HFF-Myc (cell line): ENCODE measurements at regions not wholly inside any gene's neighbourhood (a gene's known extent, or its start where the extent isn't known, plus 50 kb on each side); places are given as distances from the start of the nearest gene placed in this dataset.
"Not testable (repeated sequence)": the region's sequence is repeated elsewhere in the genome, so short reads cannot be mapped to it uniquely, and the experiment has no call there.

Source experiments
- DNase-seq: peaks from one replicate; pipeline ENCODE4 v3.0.0-alpha.2; 2011; ENCODE audit warnings: low read depth; ENCODE audit errors: extremely low read depth
- H3K4me3 ChIP-seq: replicated peaks from 2 replicates; pipeline ENCODE4 v1.5.1; 2011; ENCODE audit warnings: low read depth, mild to moderate bottlenecking, control low read depth, low read length
- TF ChIP-seq, protein P1 (sequence below): IDR thresholded peaks from 2 replicates; pipeline ENCODE4 v1.5.1; 2012; ENCODE audit warnings: mild to moderate bottlenecking, low read depth, low read length, control low read depth; ENCODE audit errors: missing control alignments

GRCh38 chr5:39757131-39757530, 332.4 kb upstream of the DAB2 start:
- TF ChIP-seq, protein P1, sequence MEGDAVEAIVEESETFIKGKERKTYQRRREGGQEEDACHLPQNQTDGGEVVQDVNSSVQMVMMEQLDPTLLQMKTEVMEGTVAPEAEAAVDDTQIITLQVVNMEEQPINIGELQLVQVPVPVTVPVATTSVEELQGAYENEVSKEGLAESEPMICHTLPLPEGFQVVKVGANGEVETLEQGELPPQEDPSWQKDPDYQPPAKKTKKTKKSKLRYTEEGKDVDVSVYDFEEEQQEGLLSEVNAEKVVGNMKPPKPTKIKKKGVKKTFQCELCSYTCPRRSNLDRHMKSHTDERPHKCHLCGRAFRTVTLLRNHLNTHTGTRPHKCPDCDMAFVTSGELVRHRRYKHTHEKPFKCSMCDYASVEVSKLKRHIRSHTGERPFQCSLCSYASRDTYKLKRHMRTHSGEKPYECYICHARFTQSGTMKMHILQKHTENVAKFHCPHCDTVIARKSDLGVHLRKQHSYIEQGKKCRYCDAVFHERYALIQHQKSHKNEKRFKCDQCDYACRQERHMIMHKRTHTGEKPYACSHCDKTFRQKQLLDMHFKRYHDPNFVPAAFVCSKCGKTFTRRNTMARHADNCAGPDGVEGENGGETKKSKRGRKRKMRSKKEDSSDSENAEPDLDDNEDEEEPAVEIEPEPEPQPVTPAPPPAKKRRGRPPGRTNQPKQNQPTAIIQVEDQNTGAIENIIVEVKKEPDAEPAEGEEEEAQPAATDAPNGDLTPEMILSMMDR = no peak
- no peak overlapping the region for H3K4me3 ChIP-seq
- no peak for DNase-seq

- H3K4me3 ChIP-seq = no peak overlapping the region
- peak; percentile 82 for DNase-seq
- TF ChIP-seq, protein P1 = no peak
Observed at GRCh38 chr5:39755986-39756385, 331.2 kb upstream of the DAB2 start.

- H3K4me3 ChIP-seq = no peak overlapping the region
- TF ChIP-seq, protein P1 = no peak
- DNase-seq = no peak
Observed at GRCh38 chr5:39755452-39755851, 330.7 kb upstream of the DAB2 start.

DNA sequence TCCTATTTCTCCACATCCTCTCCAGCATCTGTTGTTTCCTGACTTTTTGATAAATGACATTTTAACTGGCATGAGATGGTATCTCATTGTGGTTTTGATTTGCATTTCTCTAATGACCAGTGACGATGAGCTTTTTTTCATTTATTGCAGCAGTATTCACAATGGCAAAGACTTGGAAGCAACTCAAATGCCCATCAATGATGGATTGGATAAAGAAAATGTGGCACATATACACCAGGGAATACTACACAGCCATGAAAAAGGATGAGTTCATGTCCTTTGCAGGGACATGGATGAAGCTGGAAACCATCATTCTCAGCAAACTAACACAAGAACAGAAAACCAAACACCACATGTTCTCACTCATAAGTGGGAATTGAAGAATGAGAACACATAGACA, 329.0 kb upstream of the DAB2 start:
- not testable (repeated sequence) for DNase-seq, H3K4me3 ChIP-seq

DNA sequence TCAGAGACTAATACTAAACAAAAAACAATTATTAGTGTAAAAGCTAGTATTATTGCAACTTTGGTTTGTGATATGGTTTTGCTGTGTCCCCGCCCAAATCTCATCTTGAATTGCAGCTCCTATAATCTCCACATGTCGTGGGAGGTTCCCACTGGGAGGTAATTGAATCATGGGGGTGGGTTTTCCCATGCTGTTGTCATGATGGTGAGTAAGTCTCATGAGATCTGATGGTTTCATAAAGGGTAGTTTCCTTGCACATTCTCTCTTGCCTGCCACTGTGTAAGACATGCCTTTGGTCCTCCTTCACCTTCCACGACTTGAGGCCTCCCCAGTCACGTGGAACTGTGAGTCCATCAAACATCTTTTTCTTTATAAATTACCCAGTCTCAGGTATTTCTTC, 325.9 kb upstream of the DAB2 start:
- TF ChIP-seq, protein P1 = no peak
- H3K4me3 ChIP-seq = no peak overlapping the region
- DNase-seq = no peak

- no peak overlapping the region for H3K4me3 ChIP-seq
- TF ChIP-seq, protein P1 = no peak
- no peak for DNase-seq
Observed at GRCh38 chr5:39742916-39743315, 318.1 kb upstream of the DAB2 start.

DNA sequence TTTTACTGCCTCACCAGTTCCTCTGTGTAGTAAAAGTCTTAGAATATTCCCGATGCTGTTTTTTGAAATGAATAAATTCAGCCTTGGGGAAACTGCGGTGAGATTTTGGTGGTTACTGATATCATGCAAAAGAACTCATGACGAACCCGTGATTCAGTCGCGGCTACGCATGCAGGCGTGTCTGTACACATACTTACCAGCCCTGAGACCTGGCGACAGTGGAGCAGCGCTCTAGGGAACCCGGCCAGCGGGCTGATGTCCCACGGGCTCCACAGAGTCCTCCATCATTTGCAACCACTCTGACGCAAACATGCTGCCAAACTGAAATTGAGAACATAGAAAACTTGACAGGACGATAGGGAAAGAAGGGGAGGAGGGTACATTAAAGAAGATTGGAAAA, 315.6 kb upstream of the DAB2 start:
- no peak overlapping the region for H3K4me3 ChIP-seq
- TF ChIP-seq, protein P1 = no peak
- DNase-seq = no peak
